Panc1 (cell line): ENCODE measurements at regions not wholly inside any gene's neighbourhood (a gene's known extent, or its start where the extent isn't known, plus 50 kb on each side); places are given as distances from the start of the nearest gene placed in this dataset.

Experiments used
- CTCF ChIP-seq: fragments of 450-650 bp; IDR thresholded peaks from 2 replicates; pipeline ENCODE4 v1.5.1; 2017; ENCODE audit warnings: mild to moderate bottlenecking
- POLR2AphosphoS5 ChIP-seq: IDR thresholded peaks from 2 replicates; pipeline ENCODE4 v1.6.1; 2012; ENCODE audit warnings: mild to moderate bottlenecking, low read depth, low read length, moderate library complexity

- TF ChIP-seq CTCF: no peak
- no peak for TF ChIP-seq POLR2AphosphoS5
Measured at GRCh38 chr21:23585419-23585818, 2021.9 kb downstream of the MRPL39 start.
